ENCODE measurements at regions not wholly inside any gene's neighbourhood (a gene's known extent, or its start where the extent isn't known, plus 50 kb on each side); places are given as distances from the start of the nearest gene placed in this dataset.

GRCh38 chr3:43180694-43181093 is 74.8 kb upstream of the POMGNT2 start:
- H2AFZ ChIP-seq (ENCODE audit: low read depth, low read length): no peak overlapping the region
- CTCF ChIA-PET: interaction anchor here (1.0 to 3.9 kb wide), 11 partner anchors 11 to 322 kb away, joined by 3 to 41 read pairs (median 5); partner anchors contain the start of gene SNRK

GRCh38 chr3:43180027-43180426 is 74.1 kb upstream of the POMGNT2 start:
- ChIA-PET POLR2A (interaction anchor here (0.9 to 1.5 kb wide), 4 partner anchors 18 to 215 kb away, joined by 3 to 4 read pairs (median 3); partner anchors contain the start of gene SNRK), CTCF (interaction anchor here (1.0 to 3.9 kb wide), 11 partner anchors 12 to 323 kb away, joined by 3 to 41 read pairs (median 5); partner anchors contain the start of gene SNRK)
- no TSS peak for BruUV-seq (replicated peaks)
- TF ChIP-seq FOS (IDR thresholded peaks at IDR 0.05; ENCODE audit: borderline replicate concordance, insufficient read depth, low read length): peak; percentile 91
- TF ChIP-seq MYC (IDR thresholded peaks at IDR 0.05; ENCODE audit: low read depth, low read length): peak; percentile 6
- TF ChIP-seq GATA2 (IDR thresholded peaks at IDR 0.05; ENCODE audit: insufficient read depth, insufficient read length, low read depth, low read length): peak; percentile 81
- no peak for TF ChIP-seq CTCF (IDR thresholded peaks at IDR 0.05; ENCODE audit: extremely low read depth in 1 of 2, insufficient read depth in 1 of 2, low read depth in 1 of 2, low read length in 2 of 2)
- peak; percentile 98 for TF ChIP-seq POLR2AphosphoS5 (IDR thresholded peaks at IDR 0.05; ENCODE audit: insufficient read depth, low read depth, low read length)
- TF ChIP-seq MAX (IDR thresholded peaks at IDR 0.05; ENCODE audit: insufficient read depth, insufficient read length): no peak
- no peak for TF ChIP-seq POLR2A (IDR thresholded peaks at IDR 0.05; ENCODE audit: low read depth, low read length)
- TF ChIP-seq EZH2 (IDR thresholded peaks at IDR 0.05; ENCODE audit: borderline replicate concordance, low read depth, low read length, severe bottlenecking): no peak
- TF ChIP-seq JUN (IDR thresholded peaks at IDR 0.05; ENCODE audit: borderline replicate concordance, insufficient read depth, insufficient read length, low read depth): peak; percentile 81
- H3K9me1 ChIP-seq (replicated peaks; ENCODE audit: control insufficient read depth, extremely low read depth, insufficient read depth, low read length): no peaks in the 10 kb centered on the region
- no peak overlapping the region for H2AFZ ChIP-seq (ENCODE audit: low read depth, low read length)
- H4K20me1 ChIP-seq (replicated peaks; ENCODE audit: control insufficient read depth, extremely low read depth, insufficient read depth, low read length): no peaks in the 10 kb centered on the region
- peaks cover 47% of the 10 kb centered on the region for H3K4me1 ChIP-seq (ENCODE audit: control insufficient read depth, extremely low read depth, insufficient read depth, low read length)
- H3K4me2 ChIP-seq (ENCODE audit: insufficient read depth, low read length): peak overlapping the region; percentile 26
- intact Hi-C loops (cut with micrococcal nuclease): loop anchor here (1.0 to 10.0 kb wide), 9 partner anchors 10 to 585 kb away; partner anchors contain the start of genes ANO10 and SNRK
- peak overlapping the region; percentile 89 for H3K27ac ChIP-seq (ENCODE audit: insufficient read depth, low read depth, low read length)
- DNase-seq (ENCODE audit: low read depth, low spot score) (peak; percentile 96), FAIRE-seq (peak; percentile 97)
- H3K27me3 ChIP-seq (ENCODE audit: control insufficient read depth in 2 of 2, insufficient read depth in 2 of 2, low read length in 2 of 2): no peaks in the 10 kb centered on the region
- H3K79me2 ChIP-seq (ENCODE audit: control insufficient read depth, insufficient read depth, low read length): no peaks in the 10 kb centered on the region
- peak overlapping the region; percentile 79 for H3K9ac ChIP-seq (replicated peaks; ENCODE audit: extremely low read depth, insufficient read depth, low read length)
- no peak overlapping the region for H3K4me3 ChIP-seq (replicated peaks in 1 of 3; ENCODE audit: insufficient read depth in 1 of 3, low read depth in 1 of 3, low read length in 3 of 3)
- no peaks in the 10 kb centered on the region for H3K36me3 ChIP-seq (ENCODE audit: control insufficient read depth in 2 of 2, extremely low read depth in 1 of 2, insufficient read depth in 2 of 2, low read length in 2 of 2)
- dilution Hi-C loops (cut with MboI; ENCODE audit: extremely low pct_ligation_motif_present, low sequenced_read_pairs): loop anchor here (25.0 kb wide), 1 partner anchor 207 kb away; no protein-coding TSS in a partner anchor
- no peaks in the 10 kb centered on the region for H3K9me3 ChIP-seq (replicated peaks; ENCODE audit: control insufficient read depth, insufficient read depth, low read length)

More at GRCh38 chr3:43180694-43181093, 74.8 kb upstream of the POMGNT2 start:
- no peaks in the 10 kb centered on the region for H3K9me3 ChIP-seq (replicated peaks; ENCODE audit: control insufficient read depth, insufficient read depth, low read length)
- TF ChIP-seq GATA2 (IDR thresholded peaks at IDR 0.05; ENCODE audit: insufficient read depth, insufficient read length, low read depth, low read length) (peak; percentile 23), FOS (IDR thresholded peaks at IDR 0.05; ENCODE audit: borderline replicate concordance, insufficient read depth, low read length) (no peak)
- H3K9ac ChIP-seq (replicated peaks; ENCODE audit: extremely low read depth, insufficient read depth, low read length): peak overlapping the region; percentile 79
- no peak for DNase-seq (ENCODE audit: low read depth, low spot score)
- dilution Hi-C loops (cut with MboI; ENCODE audit: extremely low pct_ligation_motif_present, low sequenced_read_pairs) (loop anchor here (25.0 kb wide), 1 partner anchor 207 kb away; no protein-coding TSS in a partner anchor), intact Hi-C loops (cut with micrococcal nuclease) (loop anchor here (1.0 to 10.0 kb wide), 9 partner anchors 10 to 584 kb away; partner anchors contain the start of genes ANO10 and SNRK)
- no peak overlapping the region for H3K4me3 ChIP-seq (replicated peaks in 1 of 3; ENCODE audit: insufficient read depth in 1 of 3, low read depth in 1 of 3, low read length in 3 of 3)
- H3K79me2 ChIP-seq (ENCODE audit: control insufficient read depth, insufficient read depth, low read length): no peaks in the 10 kb centered on the region
- peaks cover 53% of the 10 kb centered on the region for H3K4me1 ChIP-seq (ENCODE audit: control insufficient read depth, extremely low read depth, insufficient read depth, low read length)
- POLR2A ChIA-PET: interaction anchor here (1.4 to 1.5 kb wide), 2 partner anchors 105 to 112 kb away, joined by 3 to 4 read pairs; partner anchors contain the start of gene SNRK
- H3K27me3 ChIP-seq (ENCODE audit: control insufficient read depth in 2 of 2, insufficient read depth in 2 of 2, low read length in 2 of 2): no peaks in the 10 kb centered on the region
- no TSS peak for BruUV-seq (replicated peaks)
- no peaks in the 10 kb centered on the region for H3K9me1 ChIP-seq (replicated peaks; ENCODE audit: control insufficient read depth, extremely low read depth, insufficient read depth, low read length)
- peak overlapping the region; percentile 89 for H3K27ac ChIP-seq (ENCODE audit: insufficient read depth, low read depth, low read length)
- H3K4me2 ChIP-seq (ENCODE audit: insufficient read depth, low read length): peak overlapping the region; percentile 26
- peak; percentile 4 for FAIRE-seq
- no peaks in the 10 kb centered on the region for H4K20me1 ChIP-seq (replicated peaks; ENCODE audit: control insufficient read depth, extremely low read depth, insufficient read depth, low read length)
- no peaks in the 10 kb centered on the region for H3K36me3 ChIP-seq (ENCODE audit: control insufficient read depth in 2 of 2, extremely low read depth in 1 of 2, insufficient read depth in 2 of 2, low read length in 2 of 2)
